GM12801 (cell line): ENCODE measurements at regions not wholly inside any gene's neighbourhood (a gene's known extent, or its start where the extent isn't known, plus 50 kb on each side); places are given as distances from the start of the nearest gene placed in this dataset.

Source experiments
- TF ChIP-seq, protein P1 (sequence below): IDR thresholded peaks from one replicate; pipeline ENCODE4 v1.5.1; 2011; ENCODE audit warnings: control low read depth; ENCODE audit not compliant: insufficient read length; ENCODE audit errors: extremely low read depth

DNA sequence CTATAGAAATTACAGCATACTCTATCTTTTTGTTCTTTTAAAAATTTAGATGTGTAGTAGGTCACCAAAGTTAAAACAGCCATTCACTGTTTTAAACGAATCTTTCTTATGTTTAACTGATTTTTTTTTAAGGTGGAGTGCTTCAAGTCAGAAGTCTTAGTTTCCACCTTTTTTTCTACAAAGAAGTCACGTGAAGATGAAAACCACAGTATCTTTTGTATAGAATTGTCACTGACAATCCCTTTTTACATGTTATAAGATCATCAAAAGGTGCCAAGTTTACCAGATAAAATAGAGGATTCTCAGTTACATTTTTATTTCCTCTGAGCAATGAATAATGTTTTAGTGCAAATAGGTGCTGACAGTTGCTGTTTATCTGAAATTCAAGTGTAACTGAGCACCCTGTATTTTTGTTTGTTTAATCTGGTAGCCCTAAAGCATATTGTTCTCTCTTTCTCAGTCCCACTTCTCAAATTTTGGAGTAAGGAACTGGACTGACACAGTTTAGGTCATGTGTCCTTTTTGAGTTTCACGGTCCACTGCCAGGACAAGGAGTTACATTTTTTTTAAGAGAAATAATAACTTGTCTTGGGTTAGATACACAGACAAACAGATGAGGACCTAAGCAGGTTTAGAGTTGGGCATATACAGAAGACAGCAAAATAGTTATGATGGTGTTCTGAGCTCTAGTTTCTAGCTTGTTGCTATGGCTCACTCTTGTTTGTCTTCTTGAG is 233.2 kb upstream of the MBL2 start:
- TF ChIP-seq, protein P1, sequence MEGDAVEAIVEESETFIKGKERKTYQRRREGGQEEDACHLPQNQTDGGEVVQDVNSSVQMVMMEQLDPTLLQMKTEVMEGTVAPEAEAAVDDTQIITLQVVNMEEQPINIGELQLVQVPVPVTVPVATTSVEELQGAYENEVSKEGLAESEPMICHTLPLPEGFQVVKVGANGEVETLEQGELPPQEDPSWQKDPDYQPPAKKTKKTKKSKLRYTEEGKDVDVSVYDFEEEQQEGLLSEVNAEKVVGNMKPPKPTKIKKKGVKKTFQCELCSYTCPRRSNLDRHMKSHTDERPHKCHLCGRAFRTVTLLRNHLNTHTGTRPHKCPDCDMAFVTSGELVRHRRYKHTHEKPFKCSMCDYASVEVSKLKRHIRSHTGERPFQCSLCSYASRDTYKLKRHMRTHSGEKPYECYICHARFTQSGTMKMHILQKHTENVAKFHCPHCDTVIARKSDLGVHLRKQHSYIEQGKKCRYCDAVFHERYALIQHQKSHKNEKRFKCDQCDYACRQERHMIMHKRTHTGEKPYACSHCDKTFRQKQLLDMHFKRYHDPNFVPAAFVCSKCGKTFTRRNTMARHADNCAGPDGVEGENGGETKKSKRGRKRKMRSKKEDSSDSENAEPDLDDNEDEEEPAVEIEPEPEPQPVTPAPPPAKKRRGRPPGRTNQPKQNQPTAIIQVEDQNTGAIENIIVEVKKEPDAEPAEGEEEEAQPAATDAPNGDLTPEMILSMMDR, result no peak

- TF ChIP-seq, protein P1, result no peak
Observed at GRCh38 chr10:53003094-53003493, 230.5 kb upstream of the MBL2 start.

DNA sequence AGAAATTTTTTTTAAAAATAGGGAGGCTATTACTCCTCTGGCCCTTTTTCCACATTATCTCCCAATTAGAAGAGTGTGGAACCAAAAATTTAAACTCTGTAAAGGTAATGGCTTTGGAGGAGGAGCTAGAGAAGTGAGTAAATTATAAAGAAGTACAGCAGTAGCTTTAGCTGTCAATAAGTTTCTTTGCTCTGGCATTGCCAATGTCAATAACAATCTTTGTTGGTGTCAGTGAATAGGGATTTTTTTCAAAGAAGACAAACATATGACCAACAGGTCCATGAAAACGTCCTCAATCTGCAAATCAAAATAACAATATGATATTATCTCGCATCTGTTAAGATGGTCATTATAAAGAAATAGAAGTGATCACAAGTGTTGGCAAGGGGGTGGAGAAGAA is 227.1 kb upstream of the MBL2 start:
- TF ChIP-seq, protein P1, result no peak

DNA sequence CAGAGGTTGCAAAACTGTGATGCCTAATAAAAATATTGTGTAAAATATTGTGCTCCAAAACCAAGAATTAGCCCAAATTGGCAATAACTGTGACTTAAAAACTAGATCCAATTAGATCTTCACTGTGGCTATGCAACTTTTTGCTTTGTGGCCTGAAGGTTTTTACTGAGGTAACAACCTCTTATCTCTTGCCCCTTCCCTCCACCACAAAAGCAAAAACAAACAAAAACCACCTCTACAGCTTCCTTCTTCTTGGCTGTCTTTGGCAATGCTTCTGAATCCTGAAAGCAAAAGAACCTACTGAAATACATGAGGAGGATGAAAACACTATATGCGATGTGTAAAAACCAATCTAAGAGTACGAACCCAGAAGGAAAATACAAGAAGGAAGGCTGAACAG is 226.7 kb upstream of the MBL2 start:
- TF ChIP-seq, protein P1, result no peak

DNA sequence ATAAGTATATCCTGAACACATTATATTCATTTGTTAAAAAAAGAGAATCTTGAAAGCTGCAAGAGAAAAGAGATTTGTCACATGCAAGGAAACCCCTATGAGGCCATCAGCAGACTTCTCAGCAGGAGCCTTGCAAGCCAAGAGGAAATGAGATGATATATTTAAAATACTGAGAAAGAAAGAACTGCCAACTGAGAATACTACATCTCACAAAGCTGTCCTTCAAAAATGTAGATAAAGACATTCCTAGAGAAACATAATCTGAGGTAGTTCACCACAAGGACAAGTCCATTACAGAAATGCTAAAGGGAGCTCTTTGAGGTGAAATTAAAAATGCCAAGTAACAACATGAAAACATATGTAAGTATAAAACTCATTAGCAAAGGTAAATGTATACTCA is 224.4 kb upstream of the MBL2 start:
- TF ChIP-seq, protein P1, result no peak

DNA sequence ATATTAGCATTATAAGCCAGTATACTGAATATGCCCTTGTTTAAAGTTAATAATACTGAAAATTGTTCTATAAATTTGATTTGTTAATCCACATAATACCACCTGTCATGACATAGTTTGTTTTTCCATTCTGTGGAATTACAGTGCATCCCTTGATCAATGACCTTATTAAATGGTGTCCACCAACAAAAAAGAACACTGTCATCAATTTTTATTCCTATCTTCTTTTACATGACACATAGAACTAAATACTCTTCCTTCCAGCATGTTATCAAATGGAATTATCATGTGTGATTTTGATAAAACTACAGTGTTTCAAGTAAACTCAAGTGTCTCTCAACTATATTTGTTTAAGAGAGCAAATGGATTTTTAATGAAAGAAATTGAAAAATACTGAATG is 221.8 kb upstream of the MBL2 start:
- TF ChIP-seq, protein P1, result no peak

DNA sequence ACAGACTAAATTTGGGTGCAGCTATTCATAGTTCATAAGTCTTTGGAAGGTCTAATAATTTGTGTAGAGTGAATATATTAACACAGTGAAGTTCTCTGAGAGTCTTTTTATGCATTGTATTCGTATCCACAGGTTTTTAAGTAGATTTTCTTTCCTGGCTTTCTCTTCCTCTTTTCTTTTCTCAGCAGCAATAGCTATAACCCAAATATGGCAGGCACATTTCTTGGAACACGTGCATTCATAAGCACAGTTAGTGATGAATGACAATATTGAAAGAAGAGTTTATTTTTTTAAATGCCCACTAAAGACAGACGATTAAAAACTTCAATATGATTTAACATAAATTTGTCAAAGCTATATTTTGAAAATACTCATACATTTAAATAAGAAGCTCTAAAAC is 220.5 kb upstream of the MBL2 start:
- TF ChIP-seq, protein P1, result no peak
